Inflammatory macrophage treated with lipopolysaccharide for 1 hour (primary cell): ENCODE measurements at regions not wholly inside any gene's neighbourhood (a gene's known extent, or its start where the extent isn't known, plus 50 kb on each side); places are given as distances from the start of the nearest gene placed in this dataset.

Experiments
- DNase-seq, 2 donors: peaks; one replicate each; pipeline ENCODE4 v3.0.0-alpha.2; 2020 to 2022

DNA sequence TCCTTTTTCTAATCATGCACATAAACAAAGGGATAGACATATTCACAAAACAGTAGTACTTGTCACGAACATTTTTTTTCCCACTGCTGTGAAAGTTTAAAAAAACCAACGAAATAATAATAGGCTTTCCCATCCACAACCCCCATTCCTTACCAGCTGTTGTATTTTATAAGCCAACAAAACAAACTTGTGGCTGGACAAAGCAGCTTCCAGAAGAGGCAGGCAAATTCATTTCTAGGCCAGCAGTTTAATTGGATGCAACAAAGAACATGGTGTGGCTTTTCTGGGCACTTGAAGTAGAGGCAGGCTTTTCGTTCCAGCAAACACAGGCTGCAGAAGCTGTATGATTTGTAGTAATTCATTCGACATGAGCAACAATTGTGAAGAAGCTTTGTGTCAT is 56.0 kb upstream of the FAM20A start:
- no peak for DNase-seq

DNA sequence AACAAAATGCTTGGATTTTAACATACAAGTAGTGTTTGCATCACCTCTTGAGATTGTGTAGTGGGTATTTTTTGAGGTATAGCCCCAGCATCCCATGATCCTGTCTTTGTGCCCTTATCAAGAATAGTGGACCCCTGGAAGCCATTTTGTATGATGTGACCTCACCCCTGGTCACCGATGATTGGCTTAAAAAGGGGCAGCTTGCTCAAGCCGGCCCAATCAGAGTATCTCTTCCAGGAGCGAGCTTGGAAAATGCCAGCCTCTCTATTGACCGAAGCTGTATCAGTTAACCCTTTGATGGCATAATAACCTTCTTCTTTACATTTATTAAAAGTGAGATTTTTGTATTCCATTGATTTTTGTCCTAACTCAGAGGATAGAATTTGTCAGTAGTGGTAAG is 55.5 kb upstream of the FAM20A start:
- no peak for DNase-seq
